ENCODE measurements at regions not wholly inside any gene's neighbourhood (a gene's known extent, or its start where the extent isn't known, plus 50 kb on each side); places are given as distances from the start of the nearest gene placed in this dataset.

- TF ChIP-seq GATA2 (IDR thresholded peaks at IDR 0.05; ENCODE audit: low read depth, low read length) (no peak), GATA3 (IDR thresholded peaks at IDR 0.05; ENCODE audit: low read depth, low read length) (no peak)
These were observed 162.0 kb downstream of the IQUB start for GRCh38 chr7:123372368-123372767.

All from SH-SY5Y (cell line).